Iris pigment epithelial cell (primary cell): ENCODE measurements at regions not wholly inside any gene's neighbourhood (a gene's known extent, or its start where the extent isn't known, plus 50 kb on each side); places are given as distances from the start of the nearest gene placed in this dataset.

ENCODE experiments used
- DNase-seq: peaks from one replicate; pipeline ENCODE4 v3.0.0-alpha.2; 2011; ENCODE audit warnings: low read depth

GRCh38 chr1:83574791-83575190, 424.1 kb downstream of the TTLL7 start:
- no peak for DNase-seq

- DNase-seq = no peak
Measured at GRCh38 chr1:83573776-83574175, 425.2 kb downstream of the TTLL7 start.

- no peak for DNase-seq
Measured at GRCh38 chr1:83571536-83571935, 427.4 kb downstream of the TTLL7 start.

- no peak for DNase-seq
Measured at GRCh38 chr1:83561346-83561745, 437.6 kb downstream of the TTLL7 start.

GRCh38 chr1:83559129-83559840, 439.6 kb downstream of the TTLL7 start:
- DNase-seq = no peak

GRCh38 chr1:83555871-83556270, 443.1 kb downstream of the TTLL7 start:
- no peak for DNase-seq

- DNase-seq = no peak
Measured at GRCh38 chr1:83554174-83554573, 444.8 kb downstream of the TTLL7 start.

- no peak for DNase-seq
Measured at GRCh38 chr1:83552820-83553219, 446.1 kb downstream of the TTLL7 start.

GRCh38 chr1:83548311-83548710, 450.6 kb downstream of the TTLL7 start:
- no peak for DNase-seq

- peak; percentile 12 for DNase-seq
Measured at GRCh38 chr1:83547901-83548300, 451.0 kb downstream of the TTLL7 start.

GRCh38 chr1:83546874-83547273, 452.1 kb downstream of the TTLL7 start:
- peak; percentile 8 for DNase-seq

GRCh38 chr1:83545066-83545862, 453.7 kb downstream of the TTLL7 start:
- no peak for DNase-seq

- no peak for DNase-seq
Measured at GRCh38 chr1:83543222-83543973, 455.5 kb downstream of the TTLL7 start.

- no peak for DNase-seq
Measured at GRCh38 chr1:83531521-83532309, 467.2 kb downstream of the TTLL7 start.

- DNase-seq = no peak
Measured at GRCh38 chr1:83530506-83530905, 468.4 kb downstream of the TTLL7 start.

GRCh38 chr1:83527987-83528386, 470.9 kb downstream of the TTLL7 start:
- DNase-seq = no peak

GRCh38 chr1:83520797-83521196, 478.1 kb downstream of the TTLL7 start:
- DNase-seq = no peak

- no peak for DNase-seq
Measured at GRCh38 chr1:83516369-83516768, 482.6 kb downstream of the TTLL7 start.

GRCh38 chr1:83515578-83516154, 483.3 kb downstream of the TTLL7 start:
- DNase-seq = no peak

- no peak for DNase-seq
Measured at GRCh38 chr1:83512373-83513193, 486.3 kb downstream of the TTLL7 start.
